ENCODE measurements at regions not wholly inside any gene's neighbourhood (a gene's known extent, or its start where the extent isn't known, plus 50 kb on each side); places are given as distances from the start of the nearest gene placed in this dataset.

DNA sequence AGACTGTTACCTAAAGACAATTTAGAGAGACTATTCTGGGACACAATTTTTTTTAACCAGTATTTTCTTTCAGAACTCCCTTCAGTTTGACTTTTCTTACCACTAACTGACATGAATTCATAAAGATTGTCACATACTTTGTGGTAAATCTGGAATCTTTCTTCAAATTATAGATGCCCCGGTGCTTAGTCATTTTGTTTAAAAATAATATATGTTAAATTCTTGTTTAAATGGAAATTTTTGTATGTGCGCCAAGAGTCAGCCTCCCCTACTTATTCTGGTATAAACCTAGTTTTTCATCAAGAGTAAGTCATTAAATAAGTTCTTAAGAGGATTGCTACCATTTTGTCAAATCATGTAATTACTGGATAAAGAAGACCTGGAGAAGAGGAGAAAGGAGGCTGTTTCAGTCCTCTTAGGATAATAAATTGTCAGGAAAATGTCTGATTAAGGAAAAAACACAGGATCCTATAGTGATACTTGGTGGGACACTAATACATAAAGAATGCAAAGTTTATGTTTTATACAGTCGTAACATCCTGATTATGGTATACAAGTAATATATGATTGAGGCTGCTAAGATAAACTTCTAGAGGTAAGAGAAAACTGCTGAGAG lies 424.4 kb downstream of the PMP22 start:
- Histone ChIP-seq H3K4me1 (ENCODE audit: control insufficient read depth, insufficient read depth, low read length) (peaks cover 33% of the 10 kb centered on the region), H3K27me3 (ENCODE audit: control insufficient read depth, insufficient read depth, low read length) (no peaks in the 10 kb centered on the region), H3K4me3 (ENCODE audit: low read length) (no peak overlapping the region), H3K36me3 (ENCODE audit: insufficient read depth, low read length) (no peaks in the 10 kb centered on the region), H3K9me3 (replicated peaks; ENCODE audit: low read length) (no peaks in the 10 kb centered on the region), H3K4me2 (ENCODE audit: low read length) (peak overlapping the region; percentile 54), H3K9ac (ENCODE audit: low read depth, low read length) (peak overlapping the region; percentile 62)

DNA sequence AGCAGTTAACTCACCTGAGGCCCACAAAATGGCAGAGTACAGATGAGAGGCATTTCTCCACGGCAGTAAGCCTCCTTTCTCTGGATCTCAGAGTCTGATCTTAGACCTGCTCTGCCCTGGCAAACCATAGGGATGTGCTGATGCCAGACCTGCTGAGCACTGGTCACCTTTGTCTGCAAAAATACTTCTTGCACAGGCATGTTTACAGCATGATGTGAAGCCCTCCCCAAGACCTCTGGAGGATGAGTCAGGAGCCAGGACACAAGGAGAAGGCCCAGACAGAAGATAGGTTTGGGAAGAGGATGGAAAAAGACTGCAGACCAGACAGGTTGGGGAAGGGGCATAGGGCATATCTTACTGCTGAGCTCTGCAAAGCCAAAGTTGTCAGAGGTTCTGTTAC lies 426.6 kb downstream of the PMP22 start:
- H3K4me2 ChIP-seq (ENCODE audit: low read length) = no peak overlapping the region
- H3K4me1 ChIP-seq (ENCODE audit: control insufficient read depth, insufficient read depth, low read length) = peaks cover 28% of the 10 kb centered on the region
- no peaks in the 10 kb centered on the region for H3K9me3 ChIP-seq (replicated peaks; ENCODE audit: low read length)
- H3K36me3 ChIP-seq (ENCODE audit: insufficient read depth, low read length) = no peaks in the 10 kb centered on the region
- no peak overlapping the region for H3K4me3 ChIP-seq (ENCODE audit: low read length)
- no peak overlapping the region for H3K9ac ChIP-seq (ENCODE audit: low read depth, low read length)
- no peaks in the 10 kb centered on the region for H3K27me3 ChIP-seq (ENCODE audit: control insufficient read depth, insufficient read depth, low read length)

DNA sequence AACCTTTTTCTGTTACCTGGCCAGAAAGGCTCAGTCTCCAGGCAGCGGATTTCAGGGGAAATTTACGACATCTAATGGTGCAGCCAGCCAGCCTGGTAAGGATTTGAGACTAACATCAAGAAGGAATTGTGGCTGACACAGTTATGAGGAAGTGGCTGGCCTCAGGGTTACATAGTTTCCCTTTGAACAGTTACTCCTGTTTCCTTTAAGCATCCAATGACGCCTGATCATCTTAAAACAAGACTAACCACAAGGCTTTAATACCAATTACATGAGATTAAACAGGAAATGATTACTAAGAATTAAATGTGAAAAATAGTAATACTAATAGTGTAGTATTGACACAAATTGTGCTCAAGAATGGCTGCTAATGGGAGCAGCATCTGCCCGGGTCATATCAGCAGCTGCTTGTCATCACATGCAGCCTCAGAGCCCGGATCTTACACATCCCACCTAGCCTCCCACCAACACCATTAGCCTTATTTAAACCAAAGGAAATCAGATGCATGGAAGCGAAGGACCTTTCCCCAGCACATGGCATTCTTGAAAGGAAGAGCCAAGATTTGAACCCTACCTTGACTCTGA lies 431.8 kb downstream of the PMP22 start:
- H3K36me3 ChIP-seq (ENCODE audit: insufficient read depth, low read length) = no peaks in the 10 kb centered on the region

DNA sequence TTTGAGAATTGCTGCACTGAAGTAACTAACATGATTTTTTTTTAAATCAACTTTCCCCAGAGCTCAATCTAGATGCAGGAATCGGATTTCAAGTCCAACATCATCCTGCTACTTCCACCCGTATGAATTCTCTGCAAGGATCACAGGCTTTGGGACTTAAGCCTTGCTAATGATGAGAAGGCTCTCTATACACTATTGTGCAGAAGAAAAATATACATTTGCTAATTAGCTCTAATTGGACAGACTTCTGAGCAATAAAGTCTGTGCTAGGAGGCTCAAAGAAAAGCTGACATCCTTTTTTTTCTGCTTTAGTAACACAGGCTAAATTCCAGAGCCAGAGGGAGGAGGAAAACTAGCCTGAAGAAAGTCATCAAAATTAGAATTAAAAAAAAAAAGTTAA lies 433.6 kb downstream of the PMP22 start:
- H3K27me3 ChIP-seq (ENCODE audit: control insufficient read depth, insufficient read depth, low read length) = no peaks in the 10 kb centered on the region
- no peak overlapping the region for H3K9ac ChIP-seq (ENCODE audit: low read depth, low read length)
- no peaks in the 10 kb centered on the region for H3K9me3 ChIP-seq (replicated peaks; ENCODE audit: low read length)
- no peak overlapping the region for H3K4me2 ChIP-seq (ENCODE audit: low read length)
- peaks cover 16% of the 10 kb centered on the region for H3K4me1 ChIP-seq (ENCODE audit: control insufficient read depth, insufficient read depth, low read length)
- H3K36me3 ChIP-seq (ENCODE audit: insufficient read depth, low read length) = no peaks in the 10 kb centered on the region
- no peak overlapping the region for H3K4me3 ChIP-seq (ENCODE audit: low read length)

More for the DNA sequence above, 431.8 kb downstream of the PMP22 start:
- Histone ChIP-seq H3K27me3 (ENCODE audit: control insufficient read depth, insufficient read depth, low read length) (no peaks in the 10 kb centered on the region), H3K9ac (ENCODE audit: low read depth, low read length) (no peak overlapping the region), H3K4me1 (ENCODE audit: control insufficient read depth, insufficient read depth, low read length) (peaks cover 16% of the 10 kb centered on the region), H3K4me2 (ENCODE audit: low read length) (peak overlapping the region; percentile 35), H3K9me3 (replicated peaks; ENCODE audit: low read length) (no peaks in the 10 kb centered on the region), H3K4me3 (ENCODE audit: low read length) (no peak overlapping the region)

DNA sequence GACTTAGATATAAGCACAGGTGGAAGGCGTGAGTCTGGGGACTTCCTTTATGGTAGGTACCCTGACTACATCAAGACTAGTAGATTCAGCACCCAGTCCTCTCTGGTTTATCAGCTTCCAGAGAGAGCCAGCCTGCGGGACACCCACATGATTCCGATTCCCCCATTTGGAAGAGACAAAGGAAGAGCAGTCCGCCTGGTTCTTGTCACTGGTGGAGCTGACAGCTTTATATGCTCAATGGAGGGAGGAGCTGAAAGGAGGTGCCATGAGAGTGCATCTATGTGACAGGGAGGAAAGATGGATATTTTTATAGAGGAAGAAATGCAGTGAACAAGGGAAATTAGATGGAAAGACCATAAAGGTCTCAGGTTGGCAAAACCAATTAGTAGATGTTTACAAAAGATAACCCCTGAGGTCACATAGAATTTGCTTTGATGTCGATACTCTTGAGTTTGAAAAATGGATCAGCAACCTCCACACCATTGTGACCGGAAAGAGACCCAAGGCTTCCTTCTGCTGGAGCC lies 437.7 kb downstream of the PMP22 start:
- Histone ChIP-seq H3K36me3 (ENCODE audit: insufficient read depth, low read length) (no peaks in the 10 kb centered on the region), H3K9ac (ENCODE audit: low read depth, low read length) (no peak overlapping the region), H3K9me3 (replicated peaks; ENCODE audit: low read length) (no peaks in the 10 kb centered on the region), H3K4me2 (ENCODE audit: low read length) (no peak overlapping the region), H3K27me3 (ENCODE audit: control insufficient read depth, insufficient read depth, low read length) (no peaks in the 10 kb centered on the region), H3K4me1 (ENCODE audit: control insufficient read depth, insufficient read depth, low read length) (peaks cover 5% of the 10 kb centered on the region), H3K4me3 (ENCODE audit: low read length) (no peak overlapping the region)

DNA sequence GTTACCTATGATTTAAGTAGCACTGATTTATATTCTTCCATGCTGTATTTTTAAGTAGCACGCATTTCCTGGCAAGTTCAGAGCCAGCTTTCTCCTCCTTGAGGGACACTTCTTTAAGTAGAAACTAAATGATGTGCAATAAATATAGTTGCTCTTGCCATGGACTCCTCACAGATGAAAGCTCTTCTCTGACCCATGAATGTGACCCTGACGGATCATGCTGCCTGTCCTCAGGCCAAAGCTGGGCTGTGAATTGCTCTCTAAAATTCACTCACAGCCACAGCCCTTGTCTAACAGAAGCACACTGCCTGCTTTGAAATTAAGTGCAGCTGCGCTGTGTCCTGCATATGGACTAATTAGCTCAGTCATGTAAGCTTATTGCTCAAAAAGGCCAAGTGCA lies 438.8 kb downstream of the PMP22 start:
- no peak overlapping the region for H3K4me2 ChIP-seq (ENCODE audit: low read length)
- no peaks in the 10 kb centered on the region for H3K27me3 ChIP-seq (ENCODE audit: control insufficient read depth, insufficient read depth, low read length)
- H3K36me3 ChIP-seq (ENCODE audit: insufficient read depth, low read length) = no peaks in the 10 kb centered on the region
- H3K9me3 ChIP-seq (replicated peaks; ENCODE audit: low read length) = no peaks in the 10 kb centered on the region
- peaks cover 3% of the 10 kb centered on the region for H3K4me1 ChIP-seq (ENCODE audit: control insufficient read depth, insufficient read depth, low read length)
- H3K9ac ChIP-seq (ENCODE audit: low read depth, low read length) = no peak overlapping the region
- no peak overlapping the region for H3K4me3 ChIP-seq (ENCODE audit: low read length)

DNA sequence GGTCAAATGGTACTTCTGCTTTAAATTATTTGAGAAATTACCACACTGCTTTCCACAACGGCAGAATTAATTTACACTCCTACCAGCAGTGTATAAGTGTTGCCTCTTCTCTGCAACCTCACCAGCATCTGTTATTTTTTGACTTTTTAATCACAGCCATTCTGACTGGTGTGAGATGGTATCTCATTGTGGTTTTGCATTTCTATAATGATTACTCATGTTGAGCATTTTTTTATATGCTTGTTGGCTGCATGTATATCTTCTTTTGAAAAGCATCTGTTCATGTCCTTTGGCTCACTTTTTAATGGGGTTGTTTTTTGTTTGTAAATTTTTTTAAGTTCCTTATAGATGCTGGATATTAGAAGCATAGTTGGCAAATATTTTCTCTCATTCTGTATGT lies 446.7 kb downstream of the PMP22 start:
- no peaks in the 10 kb centered on the region for H3K27me3 ChIP-seq (ENCODE audit: control insufficient read depth, insufficient read depth, low read length)
- H3K9ac ChIP-seq (ENCODE audit: low read depth, low read length) = no peak overlapping the region
- no peak overlapping the region for H3K4me3 ChIP-seq (ENCODE audit: low read length)
- H3K4me1 ChIP-seq (ENCODE audit: control insufficient read depth, insufficient read depth, low read length) = peaks cover 8% of the 10 kb centered on the region
- H3K36me3 ChIP-seq (ENCODE audit: insufficient read depth, low read length) = no peaks in the 10 kb centered on the region
- no peak overlapping the region for H3K4me2 ChIP-seq (ENCODE audit: low read length)
- no peaks in the 10 kb centered on the region for H3K9me3 ChIP-seq (replicated peaks; ENCODE audit: low read length)

DNA sequence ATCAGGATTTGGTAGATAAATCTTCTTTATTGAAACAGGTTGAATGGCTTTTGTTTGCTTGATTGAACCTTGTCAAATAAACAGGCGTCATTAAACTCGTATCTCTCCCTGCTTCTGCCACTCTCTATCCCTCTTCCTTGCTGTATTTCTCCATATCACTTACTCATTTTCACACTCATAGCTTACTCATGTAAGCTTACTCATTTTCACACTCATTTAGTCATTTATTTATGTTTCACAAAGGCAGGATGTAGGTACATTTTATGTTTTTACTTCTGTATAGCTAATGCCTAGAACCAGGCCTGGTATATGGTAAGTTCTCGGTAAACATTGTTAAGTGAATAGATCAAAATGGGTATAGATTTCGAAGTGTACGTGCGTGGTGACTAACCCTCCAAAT lies 450.0 kb downstream of the PMP22 start:
- Histone ChIP-seq H3K4me1 (ENCODE audit: control insufficient read depth, insufficient read depth, low read length) (peaks cover 8% of the 10 kb centered on the region), H3K27me3 (ENCODE audit: control insufficient read depth, insufficient read depth, low read length) (no peaks in the 10 kb centered on the region), H3K9ac (ENCODE audit: low read depth, low read length) (no peak overlapping the region), H3K4me3 (ENCODE audit: low read length) (no peak overlapping the region), H3K36me3 (ENCODE audit: insufficient read depth, low read length) (no peaks in the 10 kb centered on the region), H3K4me2 (ENCODE audit: low read length) (no peak overlapping the region), H3K9me3 (replicated peaks; ENCODE audit: low read length) (no peaks in the 10 kb centered on the region)

DNA sequence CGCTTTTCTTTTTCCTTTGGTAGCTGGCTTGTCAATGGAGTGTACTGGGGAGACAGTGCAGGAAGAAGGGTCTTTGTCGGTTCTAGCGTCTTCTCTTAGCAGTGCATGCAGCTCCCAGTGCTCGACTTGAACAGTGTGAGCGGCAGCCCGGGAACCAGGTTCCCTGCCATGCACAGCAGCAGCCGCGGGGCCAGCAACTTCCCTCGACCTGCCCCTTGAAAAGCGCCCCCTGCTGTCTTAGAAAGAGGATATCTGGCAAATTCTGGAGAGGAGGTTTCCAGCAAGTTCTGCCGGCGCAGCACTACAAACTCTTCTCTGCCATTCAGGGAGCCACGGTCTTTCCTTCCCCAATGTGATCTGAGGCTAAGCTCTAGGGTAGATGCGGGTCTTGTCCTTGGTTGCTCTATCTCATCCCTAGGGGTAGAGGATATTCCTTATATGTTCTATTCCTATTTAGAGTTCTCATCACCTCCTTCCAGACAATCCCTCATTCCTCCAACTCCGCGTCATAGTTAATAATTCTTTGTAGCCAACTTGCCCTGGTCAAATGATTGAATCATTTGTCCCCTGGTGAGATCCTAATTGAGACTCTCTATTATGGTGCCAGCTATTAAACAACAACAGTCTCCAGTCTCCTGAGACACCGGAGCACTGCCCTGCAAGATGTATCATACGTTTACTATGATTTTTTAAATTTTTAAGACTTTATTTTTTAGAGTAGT lies 451.3 kb downstream of the PMP22 start:
- no peaks in the 10 kb centered on the region for H3K9me3 ChIP-seq (replicated peaks; ENCODE audit: low read length)
- H3K27me3 ChIP-seq (ENCODE audit: control insufficient read depth, insufficient read depth, low read length) = no peaks in the 10 kb centered on the region
- no peak overlapping the region for H3K9ac ChIP-seq (ENCODE audit: low read depth, low read length)
- no peak overlapping the region for H3K4me2 ChIP-seq (ENCODE audit: low read length)
- H3K4me3 ChIP-seq (ENCODE audit: low read length) = no peak overlapping the region
- no peaks in the 10 kb centered on the region for H3K36me3 ChIP-seq (ENCODE audit: insufficient read depth, low read length)
- H3K4me1 ChIP-seq (ENCODE audit: control insufficient read depth, insufficient read depth, low read length) = peaks cover 8% of the 10 kb centered on the region

DNA sequence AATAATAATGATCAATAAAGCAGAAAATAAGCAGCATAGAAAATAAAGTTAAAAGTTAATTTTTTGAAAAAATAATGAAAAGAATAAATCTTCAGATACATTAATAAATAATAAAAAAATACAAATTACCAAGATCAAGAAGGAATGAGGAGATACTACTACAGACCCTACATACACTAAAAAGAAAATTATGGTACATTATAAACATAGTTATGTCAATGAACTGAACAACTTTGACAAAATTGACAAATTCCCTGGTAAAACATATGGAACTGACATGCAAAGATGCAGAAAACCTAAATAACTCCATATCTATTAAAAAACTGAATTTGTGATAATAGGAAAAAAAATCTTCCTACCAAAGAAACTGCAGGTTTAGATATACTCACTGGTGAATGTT lies 456.7 kb downstream of the PMP22 start:
- Histone ChIP-seq H3K4me2 (ENCODE audit: low read length) (no peak overlapping the region), H3K4me1 (ENCODE audit: control insufficient read depth, insufficient read depth, low read length) (peaks cover 9% of the 10 kb centered on the region), H3K36me3 (ENCODE audit: insufficient read depth, low read length) (no peaks in the 10 kb centered on the region), H3K9ac (ENCODE audit: low read depth, low read length) (no peak overlapping the region), H3K9me3 (replicated peaks; ENCODE audit: low read length) (no peaks in the 10 kb centered on the region), H3K27me3 (ENCODE audit: control insufficient read depth, insufficient read depth, low read length) (no peaks in the 10 kb centered on the region), H3K4me3 (ENCODE audit: low read length) (no peak overlapping the region)

DNA sequence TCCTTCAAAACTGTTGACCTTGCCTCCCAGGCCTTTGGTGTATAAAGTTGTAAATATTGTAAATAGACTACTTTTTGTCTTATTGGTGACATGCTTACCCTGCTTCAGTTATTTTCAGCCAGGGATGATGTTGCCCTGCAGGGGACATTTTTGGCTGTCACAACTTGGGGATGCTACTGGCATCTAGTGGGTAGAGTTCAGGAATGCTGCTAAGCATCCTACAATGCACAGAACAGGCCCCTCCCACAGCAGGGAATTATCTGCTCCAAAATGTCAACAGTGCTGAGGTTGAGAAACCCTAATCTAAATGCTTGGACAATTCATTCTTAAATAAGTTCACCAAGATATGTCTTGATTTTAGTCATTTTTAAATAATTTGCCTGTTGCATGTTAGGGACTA lies 459.8 kb downstream of the PMP22 start:
- Histone ChIP-seq H3K4me3 (ENCODE audit: low read length) (no peak overlapping the region), H3K27me3 (ENCODE audit: control insufficient read depth, insufficient read depth, low read length) (no peaks in the 10 kb centered on the region), H3K4me2 (ENCODE audit: low read length) (no peak overlapping the region), H3K36me3 (ENCODE audit: insufficient read depth, low read length) (no peaks in the 10 kb centered on the region), H3K4me1 (ENCODE audit: control insufficient read depth, insufficient read depth, low read length) (peaks cover 9% of the 10 kb centered on the region), H3K9me3 (replicated peaks; ENCODE audit: low read length) (no peaks in the 10 kb centered on the region), H3K9ac (ENCODE audit: low read depth, low read length) (no peak overlapping the region)

Data from skeletal muscle satellite cell (primary cell).